Fibroblast of pulmonary artery (primary cell): ENCODE measurements at regions not wholly inside any gene's neighbourhood (a gene's known extent, or its start where the extent isn't known, plus 50 kb on each side); places are given as distances from the start of the nearest gene placed in this dataset.

ENCODE experiments used
- DNase-seq: peaks from one replicate; pipeline ENCODE4 v3.0.0-alpha.2; 2010; ENCODE audit warnings: low read depth
- H3K4me3 ChIP-seq: replicated peaks from 2 replicates; pipeline ENCODE4 v1.5.1; 2011; ENCODE audit warnings: low read depth, mild to moderate bottlenecking, control low read depth, low read length, moderate library complexity
- TF ChIP-seq, protein P1 (sequence below): IDR thresholded peaks from 2 replicates; pipeline ENCODE4 v1.5.1; 2011; ENCODE audit warnings: mild to moderate bottlenecking, control low read depth, low read length, inconsistent platforms; ENCODE audit errors: missing control alignments

DNA sequence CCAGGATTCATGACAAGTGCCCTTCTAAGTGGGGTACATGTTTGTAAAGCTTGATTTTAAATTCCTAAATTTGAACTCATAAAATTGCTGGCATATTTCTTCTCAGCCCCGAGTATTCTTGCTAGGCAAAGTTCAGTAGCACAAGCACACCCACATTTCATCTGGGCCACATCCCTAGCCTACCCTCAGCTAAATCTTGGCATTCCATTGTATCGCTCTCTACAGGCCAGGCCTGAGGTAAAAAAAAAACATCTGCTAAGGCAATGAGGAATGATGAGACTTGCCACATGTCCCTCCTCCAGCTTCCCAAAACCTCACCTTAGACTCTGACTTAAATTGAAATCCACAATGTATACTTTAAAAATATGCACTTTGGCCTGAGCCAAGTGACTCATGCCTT, 51.4 kb upstream of the VCX3B start:
- TF ChIP-seq, protein P1, sequence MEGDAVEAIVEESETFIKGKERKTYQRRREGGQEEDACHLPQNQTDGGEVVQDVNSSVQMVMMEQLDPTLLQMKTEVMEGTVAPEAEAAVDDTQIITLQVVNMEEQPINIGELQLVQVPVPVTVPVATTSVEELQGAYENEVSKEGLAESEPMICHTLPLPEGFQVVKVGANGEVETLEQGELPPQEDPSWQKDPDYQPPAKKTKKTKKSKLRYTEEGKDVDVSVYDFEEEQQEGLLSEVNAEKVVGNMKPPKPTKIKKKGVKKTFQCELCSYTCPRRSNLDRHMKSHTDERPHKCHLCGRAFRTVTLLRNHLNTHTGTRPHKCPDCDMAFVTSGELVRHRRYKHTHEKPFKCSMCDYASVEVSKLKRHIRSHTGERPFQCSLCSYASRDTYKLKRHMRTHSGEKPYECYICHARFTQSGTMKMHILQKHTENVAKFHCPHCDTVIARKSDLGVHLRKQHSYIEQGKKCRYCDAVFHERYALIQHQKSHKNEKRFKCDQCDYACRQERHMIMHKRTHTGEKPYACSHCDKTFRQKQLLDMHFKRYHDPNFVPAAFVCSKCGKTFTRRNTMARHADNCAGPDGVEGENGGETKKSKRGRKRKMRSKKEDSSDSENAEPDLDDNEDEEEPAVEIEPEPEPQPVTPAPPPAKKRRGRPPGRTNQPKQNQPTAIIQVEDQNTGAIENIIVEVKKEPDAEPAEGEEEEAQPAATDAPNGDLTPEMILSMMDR: no peak
- H3K4me3 ChIP-seq: no peak overlapping the region
- DNase-seq: no peak
